ENCODE measurements at regions not wholly inside any gene's neighbourhood (a gene's known extent, or its start where the extent isn't known, plus 50 kb on each side); places are given as distances from the start of the nearest gene placed in this dataset.

GRCh38 chr6:54619102-54619501 is 227.5 kb upstream of the FAM83B start:
- Histone ChIP-seq H3K4me1 (ENCODE audit: control insufficient read depth in 2 of 2, insufficient read depth in 2 of 2, low read length in 1 of 2) (no peaks in the 10 kb centered on the region), H3K9me3 (ENCODE audit: control insufficient read depth in 2 of 2, insufficient read depth in 1 of 2, low read depth in 1 of 2, low read length in 1 of 2) (no peaks in the 10 kb centered on the region)
- WGBS, 2 donors = 81 to 86% methylated on average over 2 of the region's 2 CpGs

GRCh38 chr6:54621285-54621684 is 225.3 kb upstream of the FAM83B start:
- no peak overlapping the region for H3K4me3 ChIP-seq (ENCODE audit: low read depth in 1 of 2, low read length in 2 of 2)
- no peaks in the 10 kb centered on the region for H3K9me3 ChIP-seq (ENCODE audit: control insufficient read depth in 2 of 2, insufficient read depth in 1 of 2, low read depth in 1 of 2, low read length in 1 of 2)
- no peaks in the 10 kb centered on the region for H3K4me1 ChIP-seq (ENCODE audit: control insufficient read depth in 2 of 2, insufficient read depth in 2 of 2, low read length in 1 of 2)
- no peaks in the 10 kb centered on the region for H3K27me3 ChIP-seq (ENCODE audit: control insufficient read depth in 1 of 2, insufficient read depth in 2 of 2, low read length in 2 of 2)
- no peak overlapping the region for H3K27ac ChIP-seq (ENCODE audit: low read depth in 2 of 2, low read length in 1 of 2)
- H3K36me3 ChIP-seq (ENCODE audit: control insufficient read depth in 2 of 2, insufficient read depth in 2 of 2, low read length in 1 of 2) = no peaks in the 10 kb centered on the region

More at GRCh38 chr6:54619102-54619501, 227.5 kb upstream of the FAM83B start:
- H3K27me3 ChIP-seq (ENCODE audit: control insufficient read depth in 1 of 2, insufficient read depth in 2 of 2, low read length in 2 of 2) = no peaks in the 10 kb centered on the region
- no peak overlapping the region for H3K27ac ChIP-seq (ENCODE audit: low read depth in 2 of 2, low read length in 1 of 2)
- no peaks in the 10 kb centered on the region for H3K36me3 ChIP-seq (ENCODE audit: control insufficient read depth in 2 of 2, insufficient read depth in 2 of 2, low read length in 1 of 2)
- no peak overlapping the region for H3K4me3 ChIP-seq (ENCODE audit: low read depth in 1 of 2, low read length in 2 of 2)

GRCh38 chr6:54624216-54624615 is 222.4 kb upstream of the FAM83B start:
- Histone ChIP-seq H3K27me3 (ENCODE audit: control insufficient read depth in 1 of 2, insufficient read depth in 2 of 2, low read length in 2 of 2) (no peaks in the 10 kb centered on the region), H3K9me3 (ENCODE audit: control insufficient read depth in 2 of 2, insufficient read depth in 1 of 2, low read depth in 1 of 2, low read length in 1 of 2) (no peaks in the 10 kb centered on the region), H3K4me1 (ENCODE audit: control insufficient read depth in 2 of 2, insufficient read depth in 2 of 2, low read length in 1 of 2) (no peaks in the 10 kb centered on the region), H3K27ac (ENCODE audit: low read depth in 2 of 2, low read length in 1 of 2) (no peak overlapping the region), H3K36me3 (ENCODE audit: control insufficient read depth in 2 of 2, insufficient read depth in 2 of 2, low read length in 1 of 2) (no peaks in the 10 kb centered on the region), H3K4me3 (ENCODE audit: low read depth in 1 of 2, low read length in 2 of 2) (no peak overlapping the region)
- 93 to 97% methylated on average over 1 of the region's 1 CpG for WGBS, 2 donors

- Histone ChIP-seq H3K9me3 (ENCODE audit: control insufficient read depth in 2 of 2, insufficient read depth in 1 of 2, low read depth in 1 of 2, low read length in 1 of 2) (no peaks in the 10 kb centered on the region), H3K27ac (ENCODE audit: low read depth in 2 of 2, low read length in 1 of 2) (no peak overlapping the region)
- 92 to 94% methylated on average over 5 of the region's 5 CpGs for WGBS, 2 donors
Observed at GRCh38 chr6:54624779-54625178, 221.8 kb upstream of the FAM83B start.

GRCh38 chr6:54629131-54629530 is 217.4 kb upstream of the FAM83B start:
- Histone ChIP-seq H3K4me1 (ENCODE audit: control insufficient read depth in 2 of 2, insufficient read depth in 2 of 2, low read length in 1 of 2) (no peaks in the 10 kb centered on the region), H3K4me3 (ENCODE audit: low read depth in 1 of 2, low read length in 2 of 2) (no peak overlapping the region), H3K36me3 (ENCODE audit: control insufficient read depth in 2 of 2, insufficient read depth in 2 of 2, low read length in 1 of 2) (no peaks in the 10 kb centered on the region), H3K9me3 (ENCODE audit: control insufficient read depth in 2 of 2, insufficient read depth in 1 of 2, low read depth in 1 of 2, low read length in 1 of 2) (no peaks in the 10 kb centered on the region), H3K27me3 (ENCODE audit: control insufficient read depth in 1 of 2, insufficient read depth in 2 of 2, low read length in 2 of 2) (no peaks in the 10 kb centered on the region), H3K27ac (ENCODE audit: low read depth in 2 of 2, low read length in 1 of 2) (no peak overlapping the region)
- 79 to 87% methylated on average over 1 of the region's 1 CpG for WGBS, 2 donors

More at GRCh38 chr6:54624779-54625178, 221.8 kb upstream of the FAM83B start:
- Histone ChIP-seq H3K4me3 (ENCODE audit: low read depth in 1 of 2, low read length in 2 of 2) (no peak overlapping the region), H3K27me3 (ENCODE audit: control insufficient read depth in 1 of 2, insufficient read depth in 2 of 2, low read length in 2 of 2) (no peaks in the 10 kb centered on the region), H3K36me3 (ENCODE audit: control insufficient read depth in 2 of 2, insufficient read depth in 2 of 2, low read length in 1 of 2) (no peaks in the 10 kb centered on the region), H3K4me1 (ENCODE audit: control insufficient read depth in 2 of 2, insufficient read depth in 2 of 2, low read length in 1 of 2) (no peaks in the 10 kb centered on the region)

GRCh38 chr6:54632984-54633565 is 213.5 kb upstream of the FAM83B start:
- 84 to 87% methylated on average over 2 of the region's 2 CpGs for WGBS, 2 donors
- Histone ChIP-seq H3K4me3 (ENCODE audit: low read depth in 1 of 2, low read length in 2 of 2) (no peak overlapping the region), H3K27ac (ENCODE audit: low read depth in 2 of 2, low read length in 1 of 2) (no peak overlapping the region), H3K4me1 (ENCODE audit: control insufficient read depth in 2 of 2, insufficient read depth in 2 of 2, low read length in 1 of 2) (no peaks in the 10 kb centered on the region), H3K36me3 (ENCODE audit: control insufficient read depth in 2 of 2, insufficient read depth in 2 of 2, low read length in 1 of 2) (no peaks in the 10 kb centered on the region), H3K9me3 (ENCODE audit: control insufficient read depth in 2 of 2, insufficient read depth in 1 of 2, low read depth in 1 of 2, low read length in 1 of 2) (no peaks in the 10 kb centered on the region), H3K27me3 (ENCODE audit: control insufficient read depth in 1 of 2, insufficient read depth in 2 of 2, low read length in 2 of 2) (no peaks in the 10 kb centered on the region)

GRCh38 chr6:54633601-54634000 is 213.0 kb upstream of the FAM83B start:
- H3K27me3 ChIP-seq (ENCODE audit: control insufficient read depth in 1 of 2, insufficient read depth in 2 of 2, low read length in 2 of 2) = no peaks in the 10 kb centered on the region
- H3K27ac ChIP-seq (ENCODE audit: low read depth in 2 of 2, low read length in 1 of 2) = no peak overlapping the region
- no peaks in the 10 kb centered on the region for H3K36me3 ChIP-seq (ENCODE audit: control insufficient read depth in 2 of 2, insufficient read depth in 2 of 2, low read length in 1 of 2)
- no peak overlapping the region for H3K4me3 ChIP-seq (ENCODE audit: low read depth in 1 of 2, low read length in 2 of 2)
- WGBS, 2 donors = 62 to 74% methylated on average over 4 of the region's 4 CpGs
- H3K4me1 ChIP-seq (ENCODE audit: control insufficient read depth in 2 of 2, insufficient read depth in 2 of 2, low read length in 1 of 2) = no peaks in the 10 kb centered on the region
- H3K9me3 ChIP-seq (ENCODE audit: control insufficient read depth in 2 of 2, insufficient read depth in 1 of 2, low read depth in 1 of 2, low read length in 1 of 2) = no peaks in the 10 kb centered on the region

GRCh38 chr6:54640911-54641310 is 205.7 kb upstream of the FAM83B start:
- 57% methylated on average over 1 of the region's 1 CpG for WGBS, 2 donors
- H3K27ac ChIP-seq (ENCODE audit: low read depth in 2 of 2, low read length in 1 of 2) = no peak overlapping the region
- H3K27me3 ChIP-seq (ENCODE audit: control insufficient read depth in 1 of 2, insufficient read depth in 2 of 2, low read length in 2 of 2) = no peaks in the 10 kb centered on the region
- no peak overlapping the region for H3K4me3 ChIP-seq (ENCODE audit: low read depth in 1 of 2, low read length in 2 of 2)
- H3K36me3 ChIP-seq (ENCODE audit: control insufficient read depth in 2 of 2, insufficient read depth in 2 of 2, low read length in 1 of 2) = no peaks in the 10 kb centered on the region
- H3K9me3 ChIP-seq (ENCODE audit: control insufficient read depth in 2 of 2, insufficient read depth in 1 of 2, low read depth in 1 of 2, low read length in 1 of 2) = no peaks in the 10 kb centered on the region
- H3K4me1 ChIP-seq (ENCODE audit: control insufficient read depth in 2 of 2, insufficient read depth in 2 of 2, low read length in 1 of 2) = no peaks in the 10 kb centered on the region

GRCh38 chr6:54646069-54646950 is 200.3 kb upstream of the FAM83B start:
- Histone ChIP-seq H3K4me1 (ENCODE audit: control insufficient read depth in 2 of 2, insufficient read depth in 2 of 2, low read length in 1 of 2) (no peaks in the 10 kb centered on the region), H3K4me3 (ENCODE audit: low read depth in 1 of 2, low read length in 2 of 2) (no peak overlapping the region)
- WGBS, 2 donors = 40 to 51% methylated on average over 4 of the region's 4 CpGs

More at GRCh38 chr6:54646069-54646950, 200.3 kb upstream of the FAM83B start:
- no peaks in the 10 kb centered on the region for H3K9me3 ChIP-seq (ENCODE audit: control insufficient read depth in 2 of 2, insufficient read depth in 1 of 2, low read depth in 1 of 2, low read length in 1 of 2)
- no peaks in the 10 kb centered on the region for H3K27me3 ChIP-seq (ENCODE audit: control insufficient read depth in 1 of 2, insufficient read depth in 2 of 2, low read length in 2 of 2)
- no peak overlapping the region for H3K27ac ChIP-seq (ENCODE audit: low read depth in 2 of 2, low read length in 1 of 2)
- H3K36me3 ChIP-seq (ENCODE audit: control insufficient read depth in 2 of 2, insufficient read depth in 2 of 2, low read length in 1 of 2) = no peaks in the 10 kb centered on the region
